Medulla oblongata (tissue), 1 donor: ENCODE measurements at regions not wholly inside any gene's neighbourhood (a gene's known extent, or its start where the extent isn't known, plus 50 kb on each side); places are given as distances from the start of the nearest gene placed in this dataset.

Experiments
- DNase-seq: peaks from one replicate; pipeline ENCODE4 v3.0.0-alpha.2; 2015; ENCODE audit errors: extremely low spot score

DNA sequence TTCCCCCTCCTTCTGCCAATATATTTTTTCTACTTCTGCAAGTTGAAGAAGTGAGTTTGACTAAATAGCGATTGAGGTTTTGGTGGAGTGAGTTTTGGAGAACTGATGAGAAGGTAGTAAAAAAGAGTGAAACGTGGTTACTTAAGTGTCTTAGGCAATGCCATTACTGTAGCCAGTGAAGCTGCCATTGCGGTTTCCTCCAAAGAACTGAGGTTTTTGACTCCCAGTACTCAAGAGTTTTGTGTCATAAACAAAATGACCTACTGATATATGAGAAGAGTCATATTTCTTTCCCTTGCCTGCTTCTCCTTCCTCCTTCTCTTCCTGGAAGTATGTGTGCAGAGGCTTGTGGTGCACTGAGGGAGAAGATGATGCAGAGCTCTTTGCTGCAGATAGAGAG, 554.5 kb upstream of the MAP3K7 start:
- DNase-seq, result no peak

DNA sequence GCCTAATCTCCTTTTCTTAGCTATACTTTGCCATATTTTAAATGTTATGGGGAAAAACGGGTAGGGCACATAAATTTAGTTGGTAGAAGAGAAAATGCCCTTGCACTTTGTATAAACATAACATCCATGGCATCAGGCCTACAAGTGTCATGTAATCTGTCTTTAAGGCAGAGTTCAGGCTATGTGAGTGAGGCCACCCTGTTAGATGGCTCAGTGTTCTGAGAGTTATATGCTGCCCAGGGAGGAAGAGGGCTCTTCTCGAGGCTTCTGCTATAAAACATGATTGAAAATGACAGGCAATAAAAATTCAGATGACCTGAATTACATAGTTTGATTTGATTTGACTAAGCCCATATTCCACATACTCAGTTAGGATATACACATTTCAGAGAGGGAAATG, 553.6 kb upstream of the MAP3K7 start:
- no peak for DNase-seq

DNA sequence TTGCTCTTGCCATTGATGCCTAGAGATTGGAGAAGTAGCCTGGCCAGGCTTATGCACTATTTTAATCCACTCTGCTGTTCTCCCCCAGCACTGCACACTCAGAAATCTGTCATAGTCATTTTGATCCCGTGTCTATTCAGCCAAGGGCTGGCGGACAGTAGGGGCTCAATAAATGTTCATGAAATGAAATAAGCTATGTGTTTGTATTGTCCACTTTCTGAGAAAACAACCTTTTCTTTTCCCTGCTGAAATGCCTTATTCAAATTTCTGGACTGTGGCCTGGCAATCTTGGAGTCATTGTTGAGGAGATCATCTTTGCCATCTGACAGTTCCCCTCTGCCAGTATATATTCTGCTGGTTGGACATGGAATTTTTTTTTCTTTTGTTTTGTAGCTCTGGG, 550.4 kb upstream of the MAP3K7 start:
- DNase-seq, result no peak

DNA sequence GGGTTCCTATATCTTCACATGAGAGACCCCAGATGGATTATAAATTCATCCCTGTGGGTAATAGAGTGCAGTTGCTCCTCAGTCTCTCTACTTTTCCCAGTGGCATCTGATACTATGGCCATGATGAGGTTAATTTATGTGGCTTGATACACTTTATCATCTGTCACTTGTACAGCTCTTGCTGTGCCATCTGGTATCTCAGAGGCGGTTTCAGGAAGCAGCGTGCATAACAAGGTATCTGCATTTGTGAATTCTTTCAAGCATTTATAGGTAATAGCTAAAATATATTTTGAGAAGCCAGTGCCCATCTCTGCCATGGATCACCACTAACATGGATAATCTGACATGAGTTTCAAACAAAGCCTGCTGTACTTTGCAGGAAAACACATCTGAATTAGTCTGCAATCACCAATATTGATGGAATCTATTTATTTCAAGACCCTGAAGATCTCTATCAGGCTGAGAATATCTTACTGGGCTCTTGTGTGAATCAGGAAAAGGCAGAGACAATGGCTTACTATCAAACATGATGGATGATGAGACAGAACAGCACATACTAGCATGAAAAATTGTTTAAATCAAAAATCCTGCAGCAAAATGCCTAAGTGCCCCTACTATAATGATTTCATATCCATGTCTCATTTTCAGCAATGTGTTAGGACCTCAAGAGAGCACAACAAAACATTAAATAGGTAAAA, 548.7 kb upstream of the MAP3K7 start:
- no peak for DNase-seq

DNA sequence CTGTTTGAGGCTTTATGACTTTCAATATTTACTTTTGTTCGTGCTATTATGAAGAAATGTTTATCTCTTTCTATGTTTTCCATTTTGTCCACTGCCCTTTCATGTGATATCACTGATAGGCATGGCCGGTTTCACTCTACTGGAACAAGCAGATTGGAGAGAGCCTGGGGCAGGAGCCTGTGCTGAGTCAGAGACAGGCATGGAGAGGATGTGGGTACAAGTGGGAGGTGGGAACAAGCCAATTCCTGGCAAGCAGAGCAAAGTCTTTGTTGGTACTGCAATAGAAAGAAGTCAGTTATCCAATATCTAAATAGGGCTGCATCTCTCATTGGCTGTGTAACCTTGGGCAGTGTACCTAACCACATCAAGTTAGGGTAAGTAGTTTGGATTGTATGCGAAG, 545.6 kb upstream of the MAP3K7 start:
- DNase-seq, result no peak

DNA sequence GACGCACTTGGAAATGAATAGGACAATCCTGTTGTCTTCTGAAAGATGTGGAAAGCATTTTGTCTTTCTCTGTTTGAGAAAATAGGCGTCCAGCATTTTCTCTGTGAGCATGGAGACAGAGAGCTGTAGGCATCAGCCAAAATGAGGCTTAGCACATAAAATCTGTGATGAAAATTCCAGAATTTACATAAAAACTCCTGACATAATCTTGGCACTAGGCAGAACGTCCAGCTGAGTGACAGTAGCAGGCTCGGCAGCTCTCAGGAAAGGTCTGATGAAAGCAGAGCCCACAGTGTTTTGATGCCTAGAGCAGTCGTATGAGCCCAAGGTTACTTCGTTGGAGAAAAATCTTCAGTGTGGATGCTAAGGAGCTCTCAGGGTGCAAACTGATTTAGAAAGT, 543.3 kb upstream of the MAP3K7 start:
- DNase-seq, result no peak

DNA sequence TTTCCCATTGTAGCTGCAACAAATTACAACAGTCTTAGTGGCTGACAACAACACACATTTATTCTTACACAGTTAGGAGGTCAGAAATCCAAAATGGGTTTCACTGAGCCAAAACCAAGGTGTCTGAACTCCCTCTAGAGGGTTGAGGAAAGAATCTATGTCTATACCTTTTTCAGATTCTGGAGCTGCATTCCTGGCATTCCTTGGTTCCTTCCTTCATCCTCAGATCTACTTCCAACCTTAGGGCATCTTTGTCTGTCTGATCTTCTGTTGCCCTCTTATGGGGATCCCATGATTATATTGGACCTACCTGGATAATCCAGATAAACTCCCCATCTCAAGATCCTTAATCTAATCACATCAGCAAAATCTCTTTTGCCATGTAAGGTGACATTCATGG, 540.9 kb upstream of the MAP3K7 start:
- DNase-seq, result no peak

DNA sequence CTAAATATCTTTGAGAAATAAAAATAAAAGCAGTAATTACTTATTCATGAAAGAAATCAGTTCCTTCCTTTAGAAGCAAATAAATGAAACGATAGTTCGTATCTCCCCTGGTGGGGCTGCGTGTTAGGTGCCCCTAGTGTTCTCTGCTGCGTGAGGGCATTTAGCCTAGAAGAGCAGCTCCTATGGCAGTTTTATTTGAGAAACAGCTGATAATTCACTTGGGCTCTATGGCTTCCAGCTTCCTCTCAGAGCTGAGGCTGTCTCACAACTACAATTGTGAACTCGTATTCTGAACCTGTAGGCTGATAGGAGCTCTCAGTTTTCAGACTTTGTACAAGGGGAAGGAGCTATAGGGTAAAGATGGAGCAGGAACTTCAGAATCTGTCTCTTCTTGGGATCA, 540.0 kb upstream of the MAP3K7 start:
- DNase-seq, result no peak

DNA sequence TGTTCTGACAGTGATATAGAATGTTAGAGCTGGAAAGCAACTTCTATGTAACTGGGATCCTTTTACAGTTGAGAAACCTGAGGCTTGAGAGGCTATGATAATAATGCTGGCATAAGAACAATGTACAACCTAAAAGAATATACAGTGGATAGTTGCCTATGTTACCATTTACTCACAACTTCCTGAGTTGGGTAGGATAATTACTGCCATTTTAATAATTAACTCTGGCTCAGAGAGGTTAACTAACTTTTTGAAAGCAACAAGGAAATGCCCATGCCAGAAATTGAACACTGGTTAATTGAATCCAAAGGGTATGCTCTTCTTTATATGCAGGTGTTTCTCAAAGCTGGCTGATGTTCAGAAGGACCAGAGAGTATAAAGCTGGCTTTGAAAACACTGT, 530.7 kb upstream of the MAP3K7 start:
- no peak for DNase-seq

DNA sequence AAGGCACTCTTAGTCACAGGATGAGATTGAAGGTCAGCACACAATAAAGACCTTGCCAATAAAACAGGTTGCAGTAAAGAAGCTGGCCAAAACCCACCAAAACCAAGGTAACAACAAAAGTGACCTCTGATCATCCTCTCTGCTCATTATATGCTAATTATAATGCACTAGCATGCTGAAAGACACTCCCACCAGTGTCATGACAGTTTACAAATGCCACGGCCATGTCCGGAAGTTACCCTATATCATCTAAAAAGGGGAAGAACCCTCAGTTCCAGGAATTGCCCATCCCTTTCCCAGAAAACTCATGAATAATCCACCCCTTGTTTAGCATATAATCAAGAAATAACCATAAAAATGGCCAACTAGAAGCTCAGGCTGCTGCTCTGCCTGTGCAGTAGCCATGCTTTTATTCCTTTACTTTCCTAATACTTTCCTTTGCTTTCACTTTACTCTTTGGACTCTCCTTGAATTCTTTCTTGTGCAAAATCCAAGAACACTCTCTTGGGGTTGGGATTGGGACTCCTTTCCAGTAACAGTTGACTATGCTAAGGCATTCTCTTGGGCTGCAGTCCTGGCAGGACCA, 527.3 kb upstream of the MAP3K7 start:
- no peak for DNase-seq

DNA sequence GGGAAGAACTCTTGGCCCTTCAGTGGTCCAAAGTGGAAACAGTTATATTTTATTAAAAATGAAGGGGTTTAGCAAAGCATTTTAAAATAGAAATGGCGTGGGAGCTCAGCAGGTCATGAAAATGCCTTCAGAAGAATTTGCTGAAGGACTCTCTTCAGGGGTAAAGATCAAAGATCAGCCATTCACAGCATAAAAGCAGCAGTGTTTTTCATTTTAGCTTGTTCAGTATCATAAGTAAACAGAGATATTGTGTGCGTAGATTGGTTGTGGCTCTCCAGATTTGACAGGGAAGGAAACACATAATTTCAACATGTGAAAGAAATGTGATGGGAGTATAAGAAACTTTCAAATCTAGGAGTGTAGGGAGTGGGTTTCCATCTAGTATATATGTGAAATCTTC, 519.2 kb upstream of the MAP3K7 start:
- DNase-seq, result no peak

DNA sequence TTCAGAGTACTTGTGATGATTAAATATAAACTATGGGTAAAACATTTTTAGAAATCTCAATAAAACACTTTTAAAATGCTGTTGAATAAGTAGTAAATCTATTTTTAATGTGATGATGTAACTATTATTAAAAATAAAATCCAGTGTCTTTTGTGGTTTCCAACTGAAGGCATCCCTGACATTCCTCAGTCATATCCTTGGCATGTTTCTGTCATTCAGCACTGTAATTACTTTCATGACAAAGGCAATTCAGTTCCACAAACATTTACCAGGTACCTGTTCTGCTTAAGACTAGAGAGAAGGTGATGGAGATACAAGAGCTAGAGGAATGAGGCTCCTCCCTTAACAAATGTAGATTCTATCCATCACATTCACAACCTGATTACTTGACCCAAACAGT, 518.7 kb upstream of the MAP3K7 start:
- DNase-seq, result no peak

DNA sequence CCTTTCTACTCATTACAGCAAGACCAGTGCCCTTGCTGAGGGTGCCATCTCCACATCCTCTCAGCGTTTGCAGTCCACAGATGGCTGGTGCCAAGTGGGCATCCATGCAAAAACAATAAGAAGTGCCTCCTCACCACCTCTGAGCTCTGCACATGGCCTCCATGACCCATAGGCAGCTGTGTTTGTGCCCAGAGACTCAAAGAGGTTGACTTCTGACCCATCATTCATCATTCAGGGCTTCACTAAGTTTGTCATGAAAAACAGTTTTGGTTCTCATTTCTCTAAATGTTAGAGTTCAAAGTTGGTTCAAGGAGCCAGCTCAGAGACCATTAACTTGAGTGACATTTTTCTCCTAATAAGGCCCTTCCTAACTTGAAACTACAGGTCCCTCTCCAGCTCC, 512.6 kb upstream of the MAP3K7 start:
- DNase-seq, result no peak

DNA sequence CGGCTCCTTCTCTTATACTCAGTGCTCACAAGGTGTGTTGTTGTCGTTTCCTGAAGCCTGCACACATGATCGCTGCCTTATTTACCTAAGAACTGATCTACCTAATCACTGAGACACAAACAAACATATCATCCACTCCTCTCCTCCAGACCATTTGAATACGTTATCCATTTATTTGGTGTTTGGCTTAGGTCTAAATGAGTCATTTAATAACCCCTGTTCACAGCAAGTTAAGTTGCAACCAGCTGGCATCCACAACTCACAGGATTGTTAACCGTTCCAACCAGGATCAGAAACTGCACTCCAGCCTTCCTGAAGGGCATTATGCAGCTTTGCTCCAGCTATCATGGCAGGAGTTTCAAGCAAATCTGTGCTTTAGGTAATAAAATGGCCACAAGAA, 511.1 kb upstream of the MAP3K7 start:
- no peak for DNase-seq

DNA sequence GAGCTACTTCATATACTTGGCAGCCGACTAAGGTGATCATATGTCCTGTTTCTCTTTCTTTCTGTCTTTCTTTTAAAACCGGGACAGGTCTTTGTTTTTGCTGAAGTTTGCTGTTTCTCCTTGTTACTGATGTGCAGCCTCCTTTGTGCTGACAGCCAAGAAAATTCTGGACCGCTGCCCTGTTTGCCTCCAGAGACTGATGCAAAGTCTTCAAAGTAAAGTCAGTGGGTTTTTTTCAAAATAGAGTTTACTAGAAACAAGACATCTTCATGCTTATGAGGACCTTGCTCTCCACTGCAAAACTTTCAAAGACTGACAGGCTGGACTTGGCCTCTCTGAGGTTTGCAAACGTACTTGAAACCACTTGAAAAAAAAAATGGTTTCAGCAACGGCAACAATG, 510.5 kb upstream of the MAP3K7 start:
- DNase-seq, result peak; percentile 81

DNA sequence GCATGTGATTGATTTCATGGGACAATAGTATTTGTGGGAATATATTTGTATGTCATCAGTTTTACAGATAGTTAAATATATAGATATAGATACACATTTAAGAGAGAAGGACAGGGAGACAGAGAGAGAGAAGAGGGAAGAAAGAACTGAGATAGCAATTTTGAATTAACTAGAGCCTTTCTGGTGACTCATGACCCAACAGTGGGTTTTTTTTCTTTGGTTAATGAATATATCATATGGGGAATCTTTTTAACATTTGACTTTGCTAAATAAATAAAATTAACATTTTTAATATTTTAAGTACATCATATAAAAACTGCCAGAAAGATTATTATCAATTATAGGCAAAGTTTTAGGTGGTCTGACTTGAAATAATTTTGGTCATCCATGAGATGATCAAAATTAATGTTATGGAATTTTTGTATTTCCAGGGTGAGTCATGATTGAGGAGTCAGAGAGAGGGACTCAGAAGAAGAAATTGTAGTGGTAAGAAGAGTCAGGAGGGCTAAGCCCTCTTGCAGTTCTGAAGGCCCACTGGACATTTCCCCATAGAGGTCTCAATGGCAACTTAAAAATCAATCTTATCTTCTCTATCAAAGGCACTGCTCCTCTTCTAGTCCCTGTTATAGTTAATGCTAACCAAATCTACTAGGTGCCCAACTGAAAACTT, 508.1 kb upstream of the MAP3K7 start:
- DNase-seq, result no peak

DNA sequence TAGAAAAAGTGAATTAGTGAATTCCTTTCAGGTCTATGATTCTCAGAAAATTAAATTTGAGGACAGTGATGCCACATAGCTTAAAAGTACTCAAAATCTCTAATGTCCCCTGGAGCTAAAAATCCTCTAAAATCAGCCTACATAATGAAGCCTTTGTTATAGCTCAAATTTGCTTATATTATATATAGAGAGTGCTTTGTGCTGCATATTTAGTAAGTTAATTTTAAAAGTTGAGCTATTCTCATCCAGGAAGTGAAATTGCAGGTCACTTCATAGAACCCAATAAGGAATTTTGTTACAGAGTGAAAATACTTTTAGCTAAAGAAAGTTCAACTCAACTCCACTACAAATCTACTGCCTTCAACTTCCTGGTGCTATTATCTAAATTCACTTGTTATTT, 507.5 kb upstream of the MAP3K7 start:
- no peak for DNase-seq

DNA sequence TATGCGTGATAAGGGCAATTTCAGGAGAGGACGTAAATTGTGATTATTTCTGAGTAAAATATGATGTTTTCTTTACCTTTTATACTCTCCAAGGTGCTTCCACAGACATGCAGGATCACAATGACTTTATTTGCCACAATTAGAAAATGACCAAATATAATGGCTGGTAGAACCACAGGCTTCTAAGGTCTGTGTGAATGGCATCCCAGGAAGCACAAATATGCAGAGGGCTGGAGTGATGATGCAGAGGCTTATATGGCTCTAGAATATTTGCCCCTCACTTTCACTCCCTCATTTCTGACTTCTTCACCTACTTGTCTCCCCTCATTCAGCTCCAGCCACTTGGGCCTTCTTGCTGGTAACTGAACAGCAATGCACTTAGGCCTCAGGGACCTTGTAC, 502.1 kb upstream of the MAP3K7 start:
- no peak for DNase-seq

DNA sequence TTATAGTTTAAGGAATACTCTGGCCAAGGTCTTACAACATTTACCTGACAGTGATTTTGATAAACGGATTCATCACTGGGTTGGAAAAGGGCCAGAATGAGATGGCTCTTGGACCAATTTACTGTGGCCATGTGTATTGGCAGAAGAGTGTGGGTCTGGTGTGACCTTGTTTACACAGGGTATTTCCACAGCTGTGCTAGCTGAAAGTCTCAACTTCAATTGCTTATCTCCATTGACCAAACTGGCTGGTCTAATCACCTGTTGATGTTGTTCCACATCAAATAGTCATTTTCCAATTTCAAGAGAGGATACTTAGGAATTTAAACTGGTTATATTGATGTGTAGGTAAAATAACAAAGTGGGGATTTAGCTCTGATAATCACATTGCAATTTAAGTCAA, 501.6 kb upstream of the MAP3K7 start:
- DNase-seq, result peak; percentile 8

DNA sequence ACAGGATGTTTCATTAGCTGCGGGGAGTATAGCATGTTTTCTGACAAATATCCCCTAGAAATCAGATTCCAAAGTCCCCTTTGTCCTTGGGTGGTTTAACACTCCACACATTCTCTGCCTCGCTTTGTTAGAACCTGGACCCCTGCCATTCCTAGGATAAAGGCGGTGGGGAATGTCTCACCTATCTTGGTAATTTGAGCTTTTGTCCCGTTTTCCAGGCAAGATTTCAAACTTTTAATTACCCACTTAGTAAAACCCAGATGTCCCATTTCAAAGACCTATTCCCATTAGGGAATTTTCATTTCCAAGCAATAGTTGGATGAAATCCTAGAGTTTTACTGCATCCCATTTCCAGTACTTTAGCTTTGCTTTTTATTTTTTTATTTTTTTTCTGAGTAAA, 501.0 kb upstream of the MAP3K7 start:
- peak; percentile 19 for DNase-seq

DNA sequence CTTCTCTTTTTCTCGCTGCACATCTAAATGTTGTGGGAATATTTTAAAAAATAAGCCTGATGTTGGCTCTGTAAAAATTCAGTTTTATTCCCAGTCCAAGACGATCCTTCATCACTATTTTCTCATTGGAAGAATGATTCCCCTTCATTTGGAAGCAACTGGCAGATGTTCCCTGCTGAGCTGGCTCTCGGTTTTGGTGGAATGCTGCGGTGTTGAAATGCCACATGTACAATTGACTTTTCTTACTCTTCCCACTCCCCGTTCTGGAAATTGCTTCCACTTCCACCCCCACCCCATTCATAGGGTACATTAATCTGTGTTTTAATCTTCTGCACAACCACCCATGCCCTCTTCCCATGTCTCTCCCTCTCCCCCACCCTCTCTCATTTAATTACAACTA, 496.3 kb upstream of the MAP3K7 start:
- DNase-seq, result no peak

DNA sequence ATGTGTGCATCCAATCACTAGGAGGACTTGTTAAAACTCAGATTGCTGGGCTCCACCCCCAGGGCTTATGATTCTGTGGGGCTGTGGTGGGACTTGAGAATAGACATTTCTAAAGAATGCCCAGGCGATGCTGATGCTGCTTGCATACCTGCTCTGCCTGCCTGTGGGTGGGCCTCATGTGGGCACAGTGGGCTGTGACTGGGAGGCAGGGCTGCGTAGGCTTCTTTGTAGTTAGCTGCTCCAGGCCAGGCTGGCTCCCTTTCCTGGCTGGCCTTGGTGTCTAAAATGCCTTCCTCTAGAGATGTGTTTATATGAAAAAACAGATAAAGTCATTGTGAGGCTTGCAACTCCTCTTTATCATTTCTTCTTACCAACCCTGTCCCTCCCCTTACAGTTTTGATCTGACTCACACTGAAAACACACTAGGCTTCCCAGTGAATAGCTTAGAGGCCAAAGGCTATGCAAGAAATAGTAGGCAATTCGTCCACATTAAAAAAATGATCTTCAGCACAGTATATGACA, 495.5 kb upstream of the MAP3K7 start:
- DNase-seq, result no peak

DNA sequence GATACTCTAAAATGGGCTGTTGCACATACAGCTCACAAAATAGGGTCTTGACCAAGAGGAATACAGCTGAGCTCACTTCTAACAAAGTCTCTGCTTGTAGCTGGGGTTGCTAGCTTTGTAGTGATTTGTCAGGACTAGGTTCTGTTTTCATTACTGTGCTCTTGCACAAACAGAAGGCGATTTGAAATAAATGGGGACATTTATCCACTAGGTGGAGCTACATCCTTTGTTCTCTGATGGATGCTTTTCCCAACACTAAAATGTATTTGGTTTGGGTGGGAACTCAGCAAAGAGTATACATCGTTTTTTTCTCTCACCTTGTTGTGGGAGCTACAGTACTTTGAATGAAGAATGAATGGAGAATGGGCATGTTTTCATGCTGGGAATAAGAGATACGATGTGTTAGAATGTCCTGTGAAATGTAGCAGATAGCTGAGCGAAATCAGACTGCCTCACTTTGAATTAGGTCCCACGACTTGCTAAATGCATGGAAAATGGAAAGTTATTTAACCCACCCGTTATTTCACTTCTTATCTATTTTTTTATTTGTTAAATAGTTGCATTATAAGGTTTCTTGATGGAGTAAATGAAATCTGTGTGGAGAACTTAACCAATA, 494.7 kb upstream of the MAP3K7 start:
- peak; percentile 82 for DNase-seq
